Mucosa of descending colon (tissue), 3 donors: ENCODE measurements at regions not wholly inside any gene's neighbourhood (a gene's known extent, or its start where the extent isn't known, plus 50 kb on each side); places are given as distances from the start of the nearest gene placed in this dataset.

Experiments
- ATAC-seq: fragments of 200-7000 bp; cut with Tn5 transposase; one replicate; pipeline ENCODE4 v1.9.1; 2020; ENCODE audit warnings: mild to moderate bottlenecking, moderate library complexity
- DNase-seq, 3 donors: peaks; one replicate each; pipeline ENCODE4 v3.0.0-alpha.2; 2020
- H3K36me3 ChIP-seq: fragments of 200-600 bp; one replicate; pipeline ENCODE4 v1.8.0; 2021; ENCODE audit warnings: low read depth, mild to moderate bottlenecking
- H3K4me1 ChIP-seq: fragments of 200-600 bp; one replicate; pipeline ENCODE4 v1.8.0; 2021; ENCODE audit warnings: low read depth, mild to moderate bottlenecking
- H3K4me3 ChIP-seq: fragments of 200-600 bp; one replicate; pipeline ENCODE4 v1.8.0; 2021; ENCODE audit warnings: mild to moderate bottlenecking
- H3K9me3 ChIP-seq: fragments of 200-600 bp; one replicate; pipeline ENCODE4 v1.8.0; 2021; ENCODE audit warnings: mild to moderate bottlenecking
- intact Hi-C, 2 donors: fragments of 100-400 bp; cut with DNase I in 1 of 2; cut with micrococcal nuclease in 1 of 2; formaldehyde crosslinking; loops; one replicate each; pipeline versions ENCODE4 v1.11.0 to v1.11.1; 2022; cut with DNase I, micrococcal nuclease
- TF ChIP-seq, protein P1 (sequence below): fragments of 200-600 bp; IDR thresholded peaks from one replicate; pipeline ENCODE4 v1.8.0; 2022; ENCODE audit warnings: antibody characterized with exemption, mild to moderate bottlenecking
- donor health status: DM: no; HTN: no; CAD: no; lungs with moderate emphysema.
- donor health status: DM: no; HTN: no; CAD: no.
- donor health status: DM: no; HTN: yes; CAD: no.

DNA sequence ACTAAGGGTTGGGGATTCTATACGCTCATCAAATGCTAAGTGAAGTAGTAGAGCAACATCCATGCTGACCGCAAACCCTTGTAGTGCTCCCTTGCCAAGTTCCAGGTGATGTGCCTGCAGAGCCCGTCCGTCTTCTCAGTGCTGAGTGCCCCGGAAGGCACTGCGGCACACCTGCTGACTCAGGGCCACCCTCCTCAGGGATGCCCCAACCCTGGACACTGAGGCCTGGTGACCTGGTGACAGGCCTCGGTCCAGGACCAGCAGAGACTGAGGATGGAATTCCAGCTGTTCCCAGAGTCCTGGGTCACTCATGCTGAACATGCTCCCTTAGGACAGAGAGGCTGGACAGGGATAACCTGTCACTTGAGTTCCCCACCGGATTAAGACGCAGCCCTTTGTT lies 422.5 kb downstream of the OCA2 start:
- intact Hi-C loops, result no loop called here

DNA sequence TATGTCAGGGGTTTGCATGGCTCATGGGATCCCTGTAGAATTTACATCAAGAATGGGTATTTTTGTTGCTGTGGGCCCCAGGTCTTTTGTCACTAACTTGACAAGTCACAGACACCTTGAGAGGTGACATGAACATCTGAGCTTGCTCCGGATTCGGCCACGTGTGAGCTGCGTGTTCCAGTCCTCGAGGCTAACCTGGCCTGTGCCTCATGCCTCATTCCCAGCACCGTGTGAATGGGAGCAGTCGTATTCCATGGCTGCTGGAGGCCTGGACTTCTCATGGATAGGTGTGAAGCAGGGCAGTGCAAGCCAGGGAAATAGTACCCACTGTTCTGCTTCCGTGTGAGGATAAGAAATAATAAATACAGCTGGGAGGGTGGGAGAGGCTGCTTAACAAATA lies 423.5 kb downstream of the OCA2 start:
- no peak overlapping the region for H3K4me3 ChIP-seq
- no peaks in the 10 kb centered on the region for H3K4me1 ChIP-seq
- ATAC-seq, result no peak
- intact Hi-C loops, result no loop called here
- no peaks in the 10 kb centered on the region for H3K36me3 ChIP-seq
- H3K9me3 ChIP-seq, result peaks cover 60% of the 10 kb centered on the region
- no peak for DNase-seq
- TF ChIP-seq, protein P1, sequence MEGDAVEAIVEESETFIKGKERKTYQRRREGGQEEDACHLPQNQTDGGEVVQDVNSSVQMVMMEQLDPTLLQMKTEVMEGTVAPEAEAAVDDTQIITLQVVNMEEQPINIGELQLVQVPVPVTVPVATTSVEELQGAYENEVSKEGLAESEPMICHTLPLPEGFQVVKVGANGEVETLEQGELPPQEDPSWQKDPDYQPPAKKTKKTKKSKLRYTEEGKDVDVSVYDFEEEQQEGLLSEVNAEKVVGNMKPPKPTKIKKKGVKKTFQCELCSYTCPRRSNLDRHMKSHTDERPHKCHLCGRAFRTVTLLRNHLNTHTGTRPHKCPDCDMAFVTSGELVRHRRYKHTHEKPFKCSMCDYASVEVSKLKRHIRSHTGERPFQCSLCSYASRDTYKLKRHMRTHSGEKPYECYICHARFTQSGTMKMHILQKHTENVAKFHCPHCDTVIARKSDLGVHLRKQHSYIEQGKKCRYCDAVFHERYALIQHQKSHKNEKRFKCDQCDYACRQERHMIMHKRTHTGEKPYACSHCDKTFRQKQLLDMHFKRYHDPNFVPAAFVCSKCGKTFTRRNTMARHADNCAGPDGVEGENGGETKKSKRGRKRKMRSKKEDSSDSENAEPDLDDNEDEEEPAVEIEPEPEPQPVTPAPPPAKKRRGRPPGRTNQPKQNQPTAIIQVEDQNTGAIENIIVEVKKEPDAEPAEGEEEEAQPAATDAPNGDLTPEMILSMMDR, result no peak

More for the DNA sequence above, 422.5 kb downstream of the OCA2 start:
- H3K36me3 ChIP-seq, result no peaks in the 10 kb centered on the region
- H3K4me3 ChIP-seq, result no peak overlapping the region
- no peak for DNase-seq
- no peaks in the 10 kb centered on the region for H3K4me1 ChIP-seq
- peaks cover 56% of the 10 kb centered on the region for H3K9me3 ChIP-seq
- TF ChIP-seq, protein P1, result no peak
- no peak for ATAC-seq

DNA sequence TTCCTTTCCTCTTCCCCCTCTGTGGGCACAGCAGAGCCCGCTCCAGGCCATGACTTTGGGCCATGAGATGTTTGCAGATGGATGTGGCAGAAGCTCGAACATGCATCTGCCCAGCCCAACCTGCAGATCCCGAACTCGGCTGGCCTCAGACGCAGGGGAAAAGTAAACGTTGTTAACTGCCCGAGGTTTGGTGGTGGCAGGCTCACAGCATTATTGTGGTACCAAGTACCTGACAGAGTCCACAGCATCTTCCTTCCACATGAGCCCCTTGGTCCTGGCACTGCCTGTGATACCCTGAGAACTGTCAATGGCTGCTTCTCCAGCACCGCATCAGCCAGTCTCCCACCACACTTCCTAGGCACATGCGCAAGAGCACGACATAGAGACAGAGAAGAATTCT lies 424.3 kb downstream of the OCA2 start:
- Histone ChIP-seq H3K9me3 (peaks cover 67% of the 10 kb centered on the region), H3K4me3 (no peak overlapping the region), H3K4me1 (no peaks in the 10 kb centered on the region), H3K36me3 (no peaks in the 10 kb centered on the region)
- intact Hi-C loops, result no loop called here
- DNase-seq (no peak), ATAC-seq (no peak)
- TF ChIP-seq, protein P1, result no peak

DNA sequence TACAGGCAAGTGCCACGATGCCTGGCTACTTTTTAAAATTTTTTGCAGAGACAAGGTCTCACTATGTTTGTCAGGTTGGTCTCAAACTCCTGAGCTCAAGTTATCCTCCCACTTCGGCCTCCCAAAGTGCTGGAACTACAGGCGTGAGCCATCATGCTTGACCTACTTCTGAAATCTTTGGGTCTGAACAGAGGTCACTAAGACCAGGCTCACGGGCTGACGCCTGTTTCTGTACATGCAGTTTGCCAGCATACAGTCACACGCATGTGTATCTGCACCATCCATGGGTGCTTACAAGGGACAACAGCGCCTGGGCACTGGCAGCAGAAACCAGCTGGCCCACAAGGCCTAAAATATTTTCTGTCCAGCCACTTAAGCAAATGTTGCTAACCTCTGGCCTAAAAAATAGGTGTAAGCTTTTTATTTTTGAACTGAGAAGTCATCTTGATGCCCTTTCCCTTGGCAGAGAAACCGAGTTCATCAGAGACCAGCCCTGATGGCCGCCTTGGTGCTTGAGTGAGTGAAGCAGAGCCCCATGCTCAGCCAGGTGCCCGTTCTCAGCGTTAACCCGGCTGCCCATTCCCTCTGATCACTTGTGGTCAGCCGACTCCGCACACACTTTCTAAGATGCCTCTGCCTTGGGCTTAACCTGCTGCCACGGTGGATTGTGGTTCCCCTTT lies 425.2 kb downstream of the OCA2 start:
- ATAC-seq (no peak), DNase-seq (no peak)
- Histone ChIP-seq H3K9me3 (peaks cover 75% of the 10 kb centered on the region), H3K36me3 (no peaks in the 10 kb centered on the region), H3K4me1 (no peaks in the 10 kb centered on the region), H3K4me3 (no peak overlapping the region)
- intact Hi-C loops, result no loop called here
- TF ChIP-seq, protein P1, result no peak

DNA sequence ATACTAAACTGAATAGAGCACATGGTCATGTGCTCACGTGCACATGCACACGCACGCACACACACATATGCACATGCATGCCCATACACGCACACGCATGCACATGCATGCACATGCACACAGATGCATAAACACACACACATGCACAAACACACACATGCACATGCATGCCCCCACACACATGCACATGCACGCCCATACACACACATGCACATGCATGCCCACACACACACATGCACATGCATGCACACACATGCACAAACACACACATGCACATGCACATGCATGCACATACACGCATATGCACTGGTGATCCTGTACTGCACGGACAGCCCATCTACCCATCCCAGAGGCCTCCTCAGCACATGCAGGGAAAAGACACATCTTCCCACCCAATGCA lies 426.6 kb downstream of the OCA2 start:
- intact Hi-C loops, result no loop called here
- DNase-seq, result no peak
- TF ChIP-seq, protein P1, result no peak
- H3K36me3 ChIP-seq, result no peaks in the 10 kb centered on the region
- H3K4me1 ChIP-seq, result no peaks in the 10 kb centered on the region
- no peak overlapping the region for H3K4me3 ChIP-seq
- H3K9me3 ChIP-seq, result peaks cover 68% of the 10 kb centered on the region
- ATAC-seq, result no peak
